ENCODE measurements at regions not wholly inside any gene's neighbourhood (a gene's known extent, or its start where the extent isn't known, plus 50 kb on each side); places are given as distances from the start of the nearest gene placed in this dataset.

DNA sequence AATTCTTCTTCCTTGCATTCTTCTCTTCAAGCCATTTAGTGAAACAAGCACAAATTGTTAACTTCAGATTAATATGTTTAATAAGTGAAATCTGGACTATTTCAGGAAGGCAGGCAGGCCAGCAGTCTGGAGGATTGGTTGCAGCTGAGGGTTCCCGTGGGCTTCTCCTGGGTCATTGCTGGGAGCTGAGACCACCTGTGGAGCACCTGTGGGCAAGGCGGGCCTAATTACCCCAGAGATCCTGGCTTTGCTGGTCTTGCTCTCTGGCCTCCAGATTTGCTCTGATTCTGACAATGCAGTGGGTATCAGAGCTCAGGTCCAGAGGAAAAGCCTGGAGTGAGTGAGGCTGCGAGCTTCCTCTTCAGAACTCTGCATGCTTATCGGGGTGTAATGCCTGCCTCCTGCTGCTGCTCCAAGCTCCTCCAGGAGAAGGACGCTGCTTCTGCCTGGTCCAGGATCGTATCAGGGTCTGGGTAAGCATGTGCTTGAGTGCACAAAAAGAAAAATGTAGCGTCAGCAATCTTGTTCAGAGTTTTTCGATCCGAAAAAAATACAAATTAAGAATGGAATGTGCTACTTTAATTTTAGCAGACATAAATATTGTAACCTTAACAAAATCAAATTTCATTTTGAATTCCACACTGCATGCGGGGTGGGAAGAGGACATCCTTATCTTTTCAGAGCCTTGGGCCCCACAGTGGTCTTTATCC lies 93.8 kb downstream of the TMEM30B start:
- DNase-seq (ENCODE audit: low read depth): peak; percentile 72
- no peak overlapping the region for H3K4me3 ChIP-seq (ENCODE audit: low read depth, low read length)
- TF ChIP-seq, protein P1, sequence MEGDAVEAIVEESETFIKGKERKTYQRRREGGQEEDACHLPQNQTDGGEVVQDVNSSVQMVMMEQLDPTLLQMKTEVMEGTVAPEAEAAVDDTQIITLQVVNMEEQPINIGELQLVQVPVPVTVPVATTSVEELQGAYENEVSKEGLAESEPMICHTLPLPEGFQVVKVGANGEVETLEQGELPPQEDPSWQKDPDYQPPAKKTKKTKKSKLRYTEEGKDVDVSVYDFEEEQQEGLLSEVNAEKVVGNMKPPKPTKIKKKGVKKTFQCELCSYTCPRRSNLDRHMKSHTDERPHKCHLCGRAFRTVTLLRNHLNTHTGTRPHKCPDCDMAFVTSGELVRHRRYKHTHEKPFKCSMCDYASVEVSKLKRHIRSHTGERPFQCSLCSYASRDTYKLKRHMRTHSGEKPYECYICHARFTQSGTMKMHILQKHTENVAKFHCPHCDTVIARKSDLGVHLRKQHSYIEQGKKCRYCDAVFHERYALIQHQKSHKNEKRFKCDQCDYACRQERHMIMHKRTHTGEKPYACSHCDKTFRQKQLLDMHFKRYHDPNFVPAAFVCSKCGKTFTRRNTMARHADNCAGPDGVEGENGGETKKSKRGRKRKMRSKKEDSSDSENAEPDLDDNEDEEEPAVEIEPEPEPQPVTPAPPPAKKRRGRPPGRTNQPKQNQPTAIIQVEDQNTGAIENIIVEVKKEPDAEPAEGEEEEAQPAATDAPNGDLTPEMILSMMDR (conservative IDR thresholded peaks at IDR 0.05; ENCODE audit: low read depth, low read length): peak; percentile 38

DNA sequence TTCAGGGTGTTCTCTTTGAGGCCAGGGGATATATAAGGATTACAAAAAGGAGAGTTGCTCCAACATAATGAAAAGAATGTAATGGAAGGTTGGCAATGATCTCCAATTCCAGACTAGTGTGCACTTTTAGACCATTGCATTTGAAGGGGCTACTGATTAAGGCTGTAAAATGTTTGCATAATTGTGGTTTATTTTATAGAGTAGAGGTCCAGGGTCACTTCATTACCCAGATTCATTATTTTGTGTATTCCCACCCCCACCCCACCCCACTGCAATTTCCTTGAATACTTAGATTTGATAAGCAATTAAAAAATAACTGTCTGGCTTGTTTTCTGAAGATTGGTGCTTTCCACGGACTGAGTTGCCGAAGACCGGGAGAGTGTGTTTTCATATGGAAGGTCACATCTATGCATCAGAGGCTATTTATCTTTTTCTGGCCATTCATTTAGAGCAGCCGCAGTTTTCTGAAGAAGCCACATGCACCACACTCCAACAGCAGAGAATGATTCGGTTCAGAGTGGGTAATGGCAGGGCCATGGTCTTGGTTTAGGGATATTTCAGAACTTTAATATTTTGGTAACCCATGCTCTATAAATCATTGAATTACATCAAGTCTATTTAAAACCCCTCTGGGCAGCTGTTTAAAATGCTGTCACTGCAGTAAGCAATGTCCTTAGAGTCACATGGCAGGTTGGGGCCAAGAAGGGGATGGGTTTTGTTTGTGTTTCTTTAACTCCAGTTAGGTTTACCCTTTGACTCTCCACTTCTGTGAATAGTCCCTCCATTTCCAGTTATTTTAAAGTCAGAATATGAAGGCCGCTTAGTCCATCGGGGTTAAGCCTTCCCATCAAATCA lies 94.6 kb downstream of the TMEM30B start:
- TF ChIP-seq, protein P1 (conservative IDR thresholded peaks at IDR 0.05; ENCODE audit: low read depth, low read length): no peak
- no peak for DNase-seq (ENCODE audit: low read depth)
- H3K4me3 ChIP-seq (ENCODE audit: low read depth, low read length): no peak overlapping the region

DNA sequence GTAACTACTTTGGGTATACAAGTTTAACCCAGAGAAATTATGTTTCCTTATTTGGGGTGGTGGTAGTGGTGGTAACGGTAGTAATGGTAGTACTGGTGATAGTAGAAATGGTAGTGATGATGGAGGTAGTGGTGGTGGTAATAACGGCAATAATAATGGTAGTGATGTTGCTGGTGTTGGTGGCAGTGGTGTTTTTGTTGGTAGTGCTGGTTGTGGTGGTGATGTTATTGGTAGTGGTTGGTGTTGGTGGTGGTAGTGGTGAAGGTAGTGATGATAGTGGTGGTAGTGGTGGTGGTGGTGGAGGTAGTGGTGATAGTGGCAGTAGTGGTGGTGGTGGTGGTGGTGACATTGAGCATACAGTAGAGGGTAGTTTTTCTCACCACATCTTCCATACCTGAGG lies 95.6 kb downstream of the TMEM30B start:
- TF ChIP-seq, protein P1 (conservative IDR thresholded peaks at IDR 0.05; ENCODE audit: low read depth, low read length): no peak
- H3K4me3 ChIP-seq (ENCODE audit: low read depth, low read length): no peak overlapping the region
- no peak for DNase-seq (ENCODE audit: low read depth)

DNA sequence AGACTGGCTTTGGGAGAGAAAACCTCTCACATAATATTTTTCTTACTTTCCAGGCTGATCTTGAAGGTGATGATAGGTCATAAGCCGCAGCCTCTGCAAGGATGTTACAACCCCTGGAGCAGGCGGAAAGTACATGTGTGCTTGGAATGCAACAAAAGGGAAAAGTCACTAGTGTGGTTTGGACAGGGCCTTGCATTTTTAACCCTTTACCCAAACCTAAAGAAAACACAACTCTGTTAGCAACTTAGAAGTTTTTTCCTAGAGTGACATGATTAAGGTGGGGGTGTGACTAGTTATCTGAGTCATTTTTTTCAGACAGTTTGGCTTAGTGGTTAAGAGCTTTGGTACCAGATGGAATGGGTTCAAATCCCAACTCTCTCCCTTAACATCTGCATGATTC lies 97.0 kb downstream of the TMEM30B start:
- DNase-seq (ENCODE audit: low read depth): peak; percentile 95
- TF ChIP-seq, protein P1 (conservative IDR thresholded peaks at IDR 0.05; ENCODE audit: low read depth, low read length): no peak
- H3K4me3 ChIP-seq (ENCODE audit: low read depth, low read length): no peak overlapping the region

DNA sequence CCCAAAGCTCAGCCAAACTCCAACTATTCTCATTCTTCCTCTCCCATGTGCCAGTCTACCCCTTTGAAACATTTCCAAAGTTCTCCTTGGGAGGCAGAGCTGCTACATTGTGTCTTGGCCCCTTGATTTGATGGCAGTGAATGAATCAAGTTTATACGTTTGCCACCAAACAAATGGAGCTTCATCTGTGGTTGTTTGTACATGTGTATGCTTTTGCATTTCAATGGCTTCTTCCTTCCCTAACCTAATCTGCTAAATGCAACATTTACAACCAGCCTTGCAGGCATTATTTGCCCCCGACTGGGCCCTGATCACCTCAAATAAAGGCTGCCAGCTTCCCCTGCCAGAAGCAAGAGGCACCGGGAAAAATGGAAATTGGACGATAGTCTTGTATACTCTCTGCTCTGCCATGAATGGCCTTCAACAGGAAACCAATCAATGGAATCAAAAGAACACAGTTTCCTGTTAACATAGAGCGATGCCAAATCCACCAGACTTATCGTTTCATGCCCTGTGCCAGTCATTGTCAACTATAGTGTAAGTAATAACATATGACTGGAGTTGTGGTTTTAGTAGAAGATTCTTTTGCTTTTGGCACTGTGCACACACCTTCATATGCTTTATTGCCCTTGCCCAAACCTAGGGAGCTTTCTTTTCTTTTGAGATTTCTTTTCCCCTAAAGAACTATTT lies 97.8 kb downstream of the TMEM30B start:
- TF ChIP-seq, protein P1 (conservative IDR thresholded peaks at IDR 0.05; ENCODE audit: low read depth, low read length): no peak
- DNase-seq (ENCODE audit: low read depth): no peak
- no peak overlapping the region for H3K4me3 ChIP-seq (ENCODE audit: low read depth, low read length)

DNA sequence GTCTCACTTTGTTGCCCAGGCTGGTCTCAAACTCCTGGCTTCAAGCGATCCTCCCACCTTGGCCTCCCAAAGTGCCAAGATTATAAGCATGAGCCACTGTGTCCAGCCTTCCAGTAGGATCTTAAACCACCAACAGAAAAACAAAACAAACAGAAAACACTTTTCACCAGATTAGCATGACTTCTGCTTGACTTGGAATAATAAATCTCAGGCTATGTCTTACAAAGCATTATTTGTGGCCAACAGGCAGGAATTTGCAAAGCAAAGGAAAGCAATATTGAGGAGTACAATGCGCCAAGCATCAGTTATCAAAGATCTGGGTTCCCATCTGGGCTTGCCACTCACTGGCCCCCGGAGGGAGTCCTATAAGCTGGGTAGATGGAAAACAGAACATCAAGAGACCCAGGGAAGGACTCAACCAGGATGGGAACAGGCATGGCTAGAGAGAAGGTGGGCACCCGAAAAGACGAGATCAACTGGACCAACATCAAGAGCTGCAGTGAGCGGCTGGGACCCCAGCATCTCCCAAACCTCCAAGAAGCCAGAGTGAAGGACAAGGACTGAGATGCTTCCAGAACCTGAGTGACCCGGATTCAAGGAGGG lies 101.2 kb downstream of the TMEM30B start:
- peak; percentile 35 for DNase-seq (ENCODE audit: low read depth)
- no peak overlapping the region for H3K4me3 ChIP-seq (ENCODE audit: low read depth, low read length)
- TF ChIP-seq, protein P1 (conservative IDR thresholded peaks at IDR 0.05; ENCODE audit: low read depth, low read length): no peak
